ENCODE measurements at regions not wholly inside any gene's neighbourhood (a gene's known extent, or its start where the extent isn't known, plus 50 kb on each side); places are given as distances from the start of the nearest gene placed in this dataset.

DNA sequence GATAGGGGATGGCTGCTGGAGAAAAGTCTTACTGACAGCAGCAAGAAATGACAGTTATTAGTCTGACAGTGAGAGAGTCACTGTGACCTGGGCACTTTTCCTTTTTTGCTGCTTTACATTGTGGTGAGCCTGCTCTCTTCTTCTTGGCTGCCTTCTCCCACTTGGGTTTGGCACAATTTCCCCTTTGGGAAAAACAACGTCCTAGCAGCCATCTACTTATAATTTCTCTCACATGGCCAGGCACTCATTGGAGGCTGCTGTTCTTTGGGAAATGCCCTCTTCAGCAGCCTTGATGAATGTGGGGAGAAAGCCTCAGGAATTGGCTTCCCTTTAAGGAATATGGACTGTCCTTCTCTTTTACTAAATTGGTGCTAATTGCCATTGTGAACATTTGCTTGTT, 60.4 kb upstream of the SLC1A4 start:
- Mint-ChIP-seq H3K27ac (ENCODE audit: low read depth, unreplicated experiment) (no peak overlapping the region), H3K9me3 (ENCODE audit: unreplicated experiment) (no peaks in the 10 kb centered on the region), H3K4me3 (ENCODE audit: unreplicated experiment) (no peak overlapping the region), H3K36me3 (ENCODE audit: insufficient read depth, unreplicated experiment) (no peaks in the 10 kb centered on the region), H3K27me3 (ENCODE audit: insufficient read depth, unreplicated experiment) (peaks cover 13% of the 10 kb centered on the region), H3K4me1 (ENCODE audit: insufficient read depth, unreplicated experiment) (no peaks in the 10 kb centered on the region)
- ChIA-PET CTCF (no interaction called here), POLR2A (no interaction called here)
- intact Hi-C loops (cut with micrococcal nuclease): no loop called here
- TF ChIP-seq, protein P1, sequence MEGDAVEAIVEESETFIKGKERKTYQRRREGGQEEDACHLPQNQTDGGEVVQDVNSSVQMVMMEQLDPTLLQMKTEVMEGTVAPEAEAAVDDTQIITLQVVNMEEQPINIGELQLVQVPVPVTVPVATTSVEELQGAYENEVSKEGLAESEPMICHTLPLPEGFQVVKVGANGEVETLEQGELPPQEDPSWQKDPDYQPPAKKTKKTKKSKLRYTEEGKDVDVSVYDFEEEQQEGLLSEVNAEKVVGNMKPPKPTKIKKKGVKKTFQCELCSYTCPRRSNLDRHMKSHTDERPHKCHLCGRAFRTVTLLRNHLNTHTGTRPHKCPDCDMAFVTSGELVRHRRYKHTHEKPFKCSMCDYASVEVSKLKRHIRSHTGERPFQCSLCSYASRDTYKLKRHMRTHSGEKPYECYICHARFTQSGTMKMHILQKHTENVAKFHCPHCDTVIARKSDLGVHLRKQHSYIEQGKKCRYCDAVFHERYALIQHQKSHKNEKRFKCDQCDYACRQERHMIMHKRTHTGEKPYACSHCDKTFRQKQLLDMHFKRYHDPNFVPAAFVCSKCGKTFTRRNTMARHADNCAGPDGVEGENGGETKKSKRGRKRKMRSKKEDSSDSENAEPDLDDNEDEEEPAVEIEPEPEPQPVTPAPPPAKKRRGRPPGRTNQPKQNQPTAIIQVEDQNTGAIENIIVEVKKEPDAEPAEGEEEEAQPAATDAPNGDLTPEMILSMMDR (IDR thresholded peaks at IDR 0.05; ENCODE audit: unreplicated experiment): no peak
- BruUV-seq (replicated peaks): no TSS peak
- DNase-seq (ENCODE audit: unreplicated experiment): no peak

DNA sequence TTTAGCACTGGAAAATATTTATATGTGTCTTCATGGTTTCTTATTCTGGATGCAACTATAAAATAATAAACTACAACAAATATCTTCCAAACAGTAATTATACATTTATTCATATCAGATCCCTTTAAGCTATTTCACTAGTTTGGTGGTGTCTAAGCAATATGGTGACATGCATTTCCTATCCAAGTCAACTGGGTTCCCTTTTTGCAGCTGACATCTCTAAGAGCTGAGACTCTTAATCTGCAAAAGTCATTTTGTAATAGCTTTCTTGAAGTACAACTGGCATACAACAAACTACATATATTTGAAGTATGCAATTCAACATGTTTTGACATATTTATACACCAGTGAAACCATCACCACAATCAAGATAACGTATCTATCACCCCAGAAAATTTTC, 59.9 kb upstream of the SLC1A4 start:
- no peaks in the 10 kb centered on the region for H3K4me1 Mint-ChIP-seq (ENCODE audit: insufficient read depth, unreplicated experiment)
- CTCF ChIA-PET: no interaction called here
- no TSS peak for BruUV-seq (replicated peaks)
- H3K4me3 Mint-ChIP-seq (ENCODE audit: unreplicated experiment): no peak overlapping the region
- H3K9me3 Mint-ChIP-seq (ENCODE audit: unreplicated experiment): no peaks in the 10 kb centered on the region
- H3K27me3 Mint-ChIP-seq (ENCODE audit: insufficient read depth, unreplicated experiment): peaks cover 13% of the 10 kb centered on the region
- intact Hi-C loops (cut with micrococcal nuclease): no loop called here
- TF ChIP-seq, protein P1 (IDR thresholded peaks at IDR 0.05; ENCODE audit: unreplicated experiment): no peak
- POLR2A ChIA-PET: no interaction called here
- no peaks in the 10 kb centered on the region for H3K36me3 Mint-ChIP-seq (ENCODE audit: insufficient read depth, unreplicated experiment)
- no peak for DNase-seq (ENCODE audit: unreplicated experiment)
- no peak overlapping the region for H3K27ac Mint-ChIP-seq (ENCODE audit: low read depth, unreplicated experiment)

GRCh38 chr2:64930258-64930671, 58.9 kb upstream of the SLC1A4 start:
- H3K27ac Mint-ChIP-seq (ENCODE audit: low read depth, unreplicated experiment): no peak overlapping the region
- H3K36me3 Mint-ChIP-seq (ENCODE audit: insufficient read depth, unreplicated experiment): no peaks in the 10 kb centered on the region
- TF ChIP-seq, protein P1 (IDR thresholded peaks at IDR 0.05; ENCODE audit: unreplicated experiment): no peak
- no peaks in the 10 kb centered on the region for H3K4me1 Mint-ChIP-seq (ENCODE audit: insufficient read depth, unreplicated experiment)
- H3K9me3 Mint-ChIP-seq (ENCODE audit: unreplicated experiment): no peaks in the 10 kb centered on the region
- BruUV-seq (replicated peaks): no TSS peak
- DNase-seq (ENCODE audit: unreplicated experiment): no peak
- intact Hi-C loops (cut with micrococcal nuclease): no loop called here
- peaks cover 13% of the 10 kb centered on the region for H3K27me3 Mint-ChIP-seq (ENCODE audit: insufficient read depth, unreplicated experiment)
- POLR2A ChIA-PET: no interaction called here
- no peak overlapping the region for H3K4me3 Mint-ChIP-seq (ENCODE audit: unreplicated experiment)
- CTCF ChIA-PET: no interaction called here

- ChIA-PET POLR2A (interaction anchor here (0.7 kb wide), 2 partner anchors 112 to 800 kb away, joined by 3 read pairs; no protein-coding TSS in a partner anchor), CTCF (interaction anchor here (1.2 kb wide), 1 partner anchor 14 kb away, joined by 3 read pairs; no protein-coding TSS in a partner anchor)
- intact Hi-C loops (cut with micrococcal nuclease): no loop called here
Observed at GRCh38 chr2:64931246-64932115, 57.7 kb upstream of the SLC1A4 start.

More at GRCh38 chr2:64931246-64932115, 57.7 kb upstream of the SLC1A4 start:
- no peak overlapping the region for H3K27ac Mint-ChIP-seq (ENCODE audit: low read depth, unreplicated experiment)
- no TSS peak for BruUV-seq (replicated peaks)
- DNase-seq (ENCODE audit: unreplicated experiment): no peak
- H3K27me3 Mint-ChIP-seq (ENCODE audit: insufficient read depth, unreplicated experiment): peaks cover 13% of the 10 kb centered on the region
- no peaks in the 10 kb centered on the region for H3K9me3 Mint-ChIP-seq (ENCODE audit: unreplicated experiment)
- TF ChIP-seq, protein P1 (IDR thresholded peaks at IDR 0.05; ENCODE audit: unreplicated experiment): no peak
- no peaks in the 10 kb centered on the region for H3K36me3 Mint-ChIP-seq (ENCODE audit: insufficient read depth, unreplicated experiment)
- no peaks in the 10 kb centered on the region for H3K4me1 Mint-ChIP-seq (ENCODE audit: insufficient read depth, unreplicated experiment)
- H3K4me3 Mint-ChIP-seq (ENCODE audit: unreplicated experiment): no peak overlapping the region
